ENCODE measurements at regions not wholly inside any gene's neighbourhood (a gene's known extent, or its start where the extent isn't known, plus 50 kb on each side); places are given as distances from the start of the nearest gene placed in this dataset.

DNA sequence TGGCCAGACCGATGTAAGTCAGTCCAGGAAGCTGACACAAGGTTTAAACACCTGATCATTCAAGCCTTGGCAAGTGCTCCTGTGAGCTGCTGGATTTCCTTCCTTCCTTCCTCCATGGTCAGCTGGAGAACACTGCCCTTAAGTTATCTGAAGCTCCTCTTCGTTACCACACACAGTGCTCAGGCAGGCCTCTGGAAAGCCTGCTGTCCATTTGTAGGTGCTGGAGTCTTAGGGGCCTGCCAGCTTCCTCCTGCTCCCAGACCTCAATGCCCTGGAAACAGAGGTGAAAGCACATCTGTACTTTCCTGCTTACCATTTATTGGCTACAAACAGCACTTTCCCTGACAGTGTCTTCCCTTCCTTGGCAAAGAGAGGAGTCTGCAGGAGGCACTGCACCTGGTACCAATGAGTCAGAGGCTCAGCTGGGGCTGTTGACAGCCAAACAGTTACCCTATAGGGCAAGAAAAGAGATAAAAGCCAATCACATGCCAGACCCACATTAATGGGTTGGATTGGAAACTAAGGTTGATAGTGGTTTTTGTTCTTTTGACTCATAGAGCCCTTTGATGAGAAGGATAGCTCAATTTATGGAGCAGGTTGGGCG lies 72.6 kb upstream of the PUM3 start:
- POLR2A ChIA-PET (ENCODE audit: low non-redundant PET): no interaction called here

GRCh38 chr9:2913026-2913425 lies 69.1 kb upstream of the PUM3 start:
- DNase-seq (ENCODE audit: low spot score): no peak
- CTCF ChIA-PET: no interaction called here
- TF ChIP-seq, protein P1, sequence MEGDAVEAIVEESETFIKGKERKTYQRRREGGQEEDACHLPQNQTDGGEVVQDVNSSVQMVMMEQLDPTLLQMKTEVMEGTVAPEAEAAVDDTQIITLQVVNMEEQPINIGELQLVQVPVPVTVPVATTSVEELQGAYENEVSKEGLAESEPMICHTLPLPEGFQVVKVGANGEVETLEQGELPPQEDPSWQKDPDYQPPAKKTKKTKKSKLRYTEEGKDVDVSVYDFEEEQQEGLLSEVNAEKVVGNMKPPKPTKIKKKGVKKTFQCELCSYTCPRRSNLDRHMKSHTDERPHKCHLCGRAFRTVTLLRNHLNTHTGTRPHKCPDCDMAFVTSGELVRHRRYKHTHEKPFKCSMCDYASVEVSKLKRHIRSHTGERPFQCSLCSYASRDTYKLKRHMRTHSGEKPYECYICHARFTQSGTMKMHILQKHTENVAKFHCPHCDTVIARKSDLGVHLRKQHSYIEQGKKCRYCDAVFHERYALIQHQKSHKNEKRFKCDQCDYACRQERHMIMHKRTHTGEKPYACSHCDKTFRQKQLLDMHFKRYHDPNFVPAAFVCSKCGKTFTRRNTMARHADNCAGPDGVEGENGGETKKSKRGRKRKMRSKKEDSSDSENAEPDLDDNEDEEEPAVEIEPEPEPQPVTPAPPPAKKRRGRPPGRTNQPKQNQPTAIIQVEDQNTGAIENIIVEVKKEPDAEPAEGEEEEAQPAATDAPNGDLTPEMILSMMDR (conservative IDR thresholded peaks at IDR 0.05; ENCODE audit: low read depth): no peak
- POLR2A ChIA-PET (ENCODE audit: low non-redundant PET): no interaction called here
- no peak overlapping the region for H3K27ac ChIP-seq

More for the DNA sequence above, 72.6 kb upstream of the PUM3 start:
- H3K27ac ChIP-seq: no peak overlapping the region
- TF ChIP-seq, protein P1 (conservative IDR thresholded peaks at IDR 0.05; ENCODE audit: low read depth): no peak
- CTCF ChIA-PET: no interaction called here
- DNase-seq (ENCODE audit: low spot score): no peak

DNA sequence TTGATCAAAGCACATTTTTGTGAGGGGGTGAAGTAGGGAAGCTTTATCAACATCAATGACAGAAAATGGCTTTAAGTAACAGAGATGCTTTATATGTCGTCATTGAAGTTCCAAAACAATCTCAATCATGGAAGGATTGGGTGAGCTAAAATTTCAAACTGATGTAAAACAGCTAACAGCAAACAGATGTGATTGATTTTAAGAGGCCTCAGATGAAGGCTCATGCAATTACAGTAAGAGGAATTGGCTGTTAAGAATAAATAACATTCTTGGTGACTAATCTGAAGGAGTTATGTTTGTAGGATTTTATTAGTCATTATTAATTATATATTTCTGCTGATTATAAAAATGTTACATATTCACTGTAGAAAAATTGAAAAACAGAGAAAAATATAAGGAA lies 63.5 kb upstream of the PUM3 start:
- DNase-seq (ENCODE audit: low spot score): no peak
- ChIA-PET POLR2A (ENCODE audit: low non-redundant PET) (no interaction called here), CTCF (no interaction called here)
- no peak overlapping the region for H3K27ac ChIP-seq
- TF ChIP-seq, protein P1 (conservative IDR thresholded peaks at IDR 0.05; ENCODE audit: low read depth): no peak

DNA sequence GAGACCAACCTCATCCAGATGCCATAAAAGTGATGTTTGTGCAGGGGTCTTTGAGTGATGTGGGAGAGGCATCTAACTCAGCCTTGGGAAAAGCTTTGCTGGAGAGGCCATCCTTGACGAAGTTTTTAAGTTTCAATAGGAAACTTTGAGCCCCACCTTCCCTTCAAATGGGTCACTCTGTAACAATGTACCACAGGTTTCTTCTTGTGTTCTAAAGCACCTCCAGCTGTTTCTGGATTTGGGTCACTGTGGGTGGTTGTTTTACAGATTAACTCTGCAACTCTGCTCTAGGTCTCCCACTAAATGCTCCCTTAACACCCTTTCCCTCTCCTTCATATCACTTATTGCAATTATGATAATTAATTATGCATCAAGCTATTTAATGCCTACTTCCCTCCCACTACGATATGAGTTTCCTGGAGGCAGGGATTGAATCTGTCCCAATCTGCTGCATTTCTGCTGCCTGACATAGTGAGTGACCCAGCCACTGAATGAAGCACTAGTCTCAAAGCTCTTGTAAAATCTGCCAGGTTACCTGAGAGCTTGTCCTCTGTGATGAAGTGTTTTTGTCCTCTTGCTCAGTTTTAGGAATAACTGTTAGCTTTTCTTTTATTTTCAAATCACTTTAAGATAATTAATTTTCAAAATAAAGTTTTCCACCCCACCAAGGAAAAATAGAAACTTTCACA lies 60.5 kb upstream of the PUM3 start:
- no peak overlapping the region for H3K27ac ChIP-seq
- POLR2A ChIA-PET (ENCODE audit: low non-redundant PET): no interaction called here
- TF ChIP-seq, protein P1 (conservative IDR thresholded peaks at IDR 0.05; ENCODE audit: low read depth): no peak
- DNase-seq (ENCODE audit: low spot score): no peak
- CTCF ChIA-PET: no interaction called here
